ENCODE measurements at regions not wholly inside any gene's neighbourhood (a gene's known extent, or its start where the extent isn't known, plus 50 kb on each side); places are given as distances from the start of the nearest gene placed in this dataset.

DNA sequence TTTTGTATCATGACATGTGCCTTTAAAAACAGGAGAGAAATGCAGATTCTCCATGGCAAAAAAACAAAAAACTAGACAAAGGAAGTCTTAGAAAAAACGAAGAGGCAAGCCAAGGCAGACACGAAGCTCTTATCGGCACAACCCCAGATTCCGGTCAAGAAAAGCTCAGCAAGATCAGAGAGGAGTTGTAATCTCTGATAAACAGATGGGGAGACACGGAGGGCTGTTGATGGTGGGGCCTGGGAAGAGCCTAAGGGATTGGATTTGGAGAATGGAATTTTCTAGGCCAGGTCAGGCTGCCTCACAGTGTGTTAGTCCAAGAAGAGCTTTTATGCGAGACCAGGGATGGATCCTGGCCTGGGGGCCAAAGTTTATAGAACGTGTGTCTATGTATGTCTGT is 96.2 kb upstream of the AKT3 start:
- in situ Hi-C loops (cut with HindIII; ENCODE audit: low sequenced_read_pairs), result no loop called here
- no peak for DNase-seq (ENCODE audit: low spot score)

DNA sequence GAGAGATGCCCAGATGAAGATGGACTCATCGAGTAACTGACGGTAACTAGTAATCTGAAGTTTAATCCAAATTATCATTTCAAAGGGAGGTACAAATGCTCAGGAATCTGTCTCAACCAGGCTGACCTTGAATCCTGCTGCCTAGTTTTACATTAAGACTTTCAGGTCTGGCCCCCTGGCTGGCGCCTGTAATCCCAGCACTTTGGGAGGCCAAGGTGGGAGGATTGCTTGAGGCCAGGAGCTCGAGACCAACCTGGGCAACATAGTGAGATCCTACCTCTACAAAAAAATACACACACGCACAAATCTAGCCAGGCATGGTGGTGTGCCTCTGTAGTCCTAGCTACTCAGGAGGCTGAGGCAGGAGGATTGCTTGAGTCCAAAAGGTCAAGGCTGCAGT is 95.7 kb upstream of the AKT3 start:
- no peak for DNase-seq (ENCODE audit: low spot score)
- in situ Hi-C loops (cut with HindIII; ENCODE audit: low sequenced_read_pairs), result no loop called here

DNA sequence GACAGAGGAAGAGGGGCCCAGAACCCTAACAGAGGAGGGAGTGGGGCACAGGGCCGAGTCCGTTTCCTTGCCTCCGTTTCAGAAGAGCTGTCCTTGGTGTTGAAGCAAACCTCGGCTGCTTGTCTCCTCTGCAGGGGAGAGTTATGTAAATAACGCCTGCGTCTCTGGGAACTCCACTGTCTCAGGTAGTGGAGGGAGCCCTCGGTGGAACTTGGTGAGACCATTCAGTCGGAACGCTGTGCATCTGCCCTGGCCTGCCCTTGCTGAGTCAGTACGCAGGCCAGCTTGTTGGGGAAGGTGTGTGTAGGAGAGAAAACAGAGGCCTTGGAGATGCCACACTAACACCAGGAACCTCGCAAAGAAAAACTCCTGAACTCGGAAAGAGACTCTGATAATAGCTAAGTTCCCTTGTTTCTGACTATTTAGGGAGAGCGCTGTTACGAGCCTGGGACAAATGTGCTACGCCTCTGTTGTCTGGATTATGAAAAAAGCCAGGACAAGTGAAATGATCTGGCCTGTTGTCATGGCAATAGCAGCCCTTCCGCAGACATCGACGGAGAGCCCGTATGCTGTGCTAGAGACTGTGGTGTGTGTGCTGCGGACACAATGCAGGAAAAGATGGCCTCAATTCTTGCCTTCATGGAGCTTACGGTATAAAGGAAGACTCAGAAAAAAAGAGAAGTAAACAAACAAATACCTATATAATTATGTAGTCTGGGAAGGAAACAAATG is 94.6 kb upstream of the AKT3 start:
- no peak for DNase-seq (ENCODE audit: low spot score)

DNA sequence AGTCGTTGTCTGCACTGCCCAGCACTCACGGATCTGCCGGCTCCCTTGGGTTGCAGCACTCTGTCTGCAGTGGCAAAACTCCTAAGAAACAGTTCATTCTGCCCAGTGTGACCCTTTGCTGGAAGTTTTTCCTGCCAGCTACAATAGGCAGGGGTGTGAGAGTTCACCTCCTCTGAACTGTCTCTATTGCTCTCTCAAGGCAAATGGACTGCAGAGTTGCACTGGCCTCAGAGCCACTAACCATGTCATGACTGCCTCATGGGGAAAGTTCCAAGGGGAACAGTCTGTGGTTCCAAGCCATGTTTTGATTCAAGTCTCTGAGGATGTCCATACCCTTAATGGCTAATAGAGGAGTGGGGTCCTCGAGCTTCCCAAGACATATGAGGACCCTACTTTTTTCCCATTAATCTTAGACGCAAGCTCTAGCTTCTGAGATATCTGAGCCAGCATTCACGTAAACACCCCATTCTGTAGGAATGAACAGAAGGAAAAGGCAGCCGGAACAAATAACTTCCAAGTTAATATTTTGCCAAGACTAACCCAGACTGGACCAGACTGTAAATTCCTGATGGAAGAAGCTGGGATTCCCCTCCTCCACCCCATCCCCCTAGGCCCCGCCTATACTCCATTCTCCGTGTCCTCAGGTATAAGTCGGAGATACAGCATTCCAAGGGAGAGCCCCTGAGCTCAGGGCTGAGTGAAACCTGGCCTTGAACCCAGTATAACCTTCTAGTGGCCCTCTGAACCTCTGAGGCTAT is 93.8 kb upstream of the AKT3 start:
- in situ Hi-C loops (cut with HindIII; ENCODE audit: low sequenced_read_pairs), result no loop called here
- DNase-seq (ENCODE audit: low spot score), result no peak

More for the DNA sequence above, 94.6 kb upstream of the AKT3 start:
- in situ Hi-C loops (cut with HindIII; ENCODE audit: low sequenced_read_pairs), result no loop called here

DNA sequence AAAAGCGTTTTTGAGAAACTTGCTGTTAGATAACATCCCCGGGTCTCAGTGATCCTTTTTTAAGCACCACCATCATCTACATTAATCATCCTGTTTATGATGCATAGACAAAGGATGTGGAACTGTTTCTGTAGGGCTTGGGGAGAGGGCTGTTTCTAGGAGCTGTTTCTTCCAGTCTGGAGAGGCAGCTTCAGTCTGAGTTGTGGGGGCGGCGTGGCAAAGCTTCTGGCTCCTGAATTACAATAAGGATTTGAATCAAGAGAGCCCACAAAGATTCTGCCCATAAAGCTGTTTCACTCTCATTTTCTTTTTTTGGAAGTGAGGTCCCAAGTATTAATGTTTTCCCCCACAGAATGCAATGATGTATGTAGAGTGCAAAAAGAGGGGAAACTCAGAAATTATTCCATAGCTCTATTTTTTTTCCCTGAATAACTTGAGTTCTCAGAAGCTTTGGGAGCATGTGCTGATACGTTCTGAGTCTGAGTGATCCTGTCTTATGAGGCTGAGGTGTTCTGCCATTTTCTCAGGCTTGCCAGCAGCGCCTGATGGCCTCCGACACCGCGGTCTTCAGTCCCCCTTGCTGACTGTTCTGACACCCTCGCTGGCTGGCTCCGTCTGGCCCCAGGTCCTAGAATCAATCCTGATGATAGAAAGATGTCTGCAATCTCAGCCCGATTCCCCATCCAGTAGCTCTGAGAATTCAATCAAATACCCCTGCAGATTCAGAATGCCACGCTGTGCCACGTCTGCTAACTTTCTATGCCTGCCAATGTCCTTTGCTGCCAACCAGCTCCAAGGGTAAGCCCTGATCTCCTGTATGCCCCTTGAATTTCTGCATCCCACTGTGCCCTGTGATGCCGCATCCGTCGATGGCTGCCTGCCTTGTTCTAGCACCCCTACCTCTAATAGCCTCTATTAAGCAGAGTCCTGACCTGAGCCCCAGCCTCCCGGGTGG is 92.4 kb upstream of the AKT3 start:
- peak; percentile 58 for DNase-seq (ENCODE audit: low spot score)
- in situ Hi-C loops (cut with HindIII; ENCODE audit: low sequenced_read_pairs), result no loop called here

DNA sequence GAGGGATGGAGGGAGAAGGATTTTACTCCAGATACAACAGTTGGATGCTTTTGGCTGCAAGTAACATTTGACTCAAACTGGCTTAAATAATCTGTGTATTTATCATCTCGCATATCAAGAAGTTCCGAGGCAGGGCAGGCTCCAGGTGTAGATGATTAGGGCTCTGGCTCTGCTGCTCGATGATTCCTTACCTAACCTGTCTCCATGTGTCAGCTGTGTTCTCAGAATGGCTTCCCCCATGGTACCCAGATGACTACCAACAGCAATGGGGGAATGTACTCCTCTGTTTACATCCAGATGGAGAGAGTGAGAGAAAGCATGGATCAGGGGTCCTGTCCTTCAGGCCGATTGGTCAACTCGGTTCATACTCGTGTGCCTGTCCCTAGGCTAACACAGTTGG is 90.4 kb upstream of the AKT3 start:
- no peak for DNase-seq (ENCODE audit: low spot score)
- in situ Hi-C loops (cut with HindIII; ENCODE audit: low sequenced_read_pairs), result no loop called here

DNA sequence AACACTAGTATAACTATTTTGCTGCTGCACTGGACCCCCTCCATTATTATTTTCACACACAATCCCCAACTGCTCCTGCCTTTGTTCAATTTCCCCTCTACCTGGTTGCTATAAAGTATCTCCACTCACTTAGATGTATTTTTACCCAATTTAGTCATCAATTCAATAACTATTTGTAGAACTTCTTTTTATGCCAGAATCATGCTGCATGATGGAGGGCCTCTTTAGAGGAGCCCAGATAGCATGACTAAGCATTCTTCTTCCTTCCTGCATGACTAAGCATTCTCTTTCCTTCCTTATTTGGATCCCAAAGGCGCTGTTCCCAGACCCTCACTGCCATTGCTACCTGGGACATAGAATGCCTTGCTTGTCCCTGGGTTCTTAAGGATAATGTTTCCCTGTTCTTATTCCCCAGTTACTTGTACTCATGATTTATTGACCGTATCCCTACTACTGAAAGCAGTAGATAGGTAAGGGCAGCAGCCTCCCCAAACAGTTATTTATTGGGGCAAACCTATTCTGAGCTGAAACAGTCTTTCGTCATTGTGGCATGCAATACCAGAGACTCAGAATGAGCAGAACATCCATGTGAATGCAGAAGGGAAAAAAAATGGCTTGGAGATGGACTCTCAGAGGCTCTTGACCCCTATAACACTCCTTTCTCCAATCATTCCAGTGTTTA is 89.3 kb upstream of the AKT3 start:
- in situ Hi-C loops (cut with HindIII; ENCODE audit: low sequenced_read_pairs), result no loop called here
- no peak for DNase-seq (ENCODE audit: low spot score)

DNA sequence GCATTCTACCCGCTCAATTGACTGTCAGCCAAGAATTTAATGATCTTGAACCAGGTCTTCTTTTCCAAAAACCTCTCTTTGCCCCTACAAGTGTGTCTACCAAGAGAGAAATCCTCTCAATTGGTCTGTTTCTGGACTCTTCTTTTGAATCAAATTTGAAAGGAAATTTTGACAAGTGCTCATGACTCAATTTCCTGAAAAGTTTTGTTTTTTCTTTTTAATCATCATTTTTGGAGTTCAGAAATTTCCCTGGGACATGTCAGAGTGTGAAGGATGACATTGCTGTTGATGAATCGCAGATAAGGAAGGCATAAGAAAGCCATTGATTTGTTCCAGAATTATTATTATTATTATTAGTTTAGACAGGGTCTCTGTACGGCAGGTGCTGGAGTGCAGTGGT is 88.2 kb upstream of the AKT3 start:
- DNase-seq (ENCODE audit: low spot score), result no peak

DNA sequence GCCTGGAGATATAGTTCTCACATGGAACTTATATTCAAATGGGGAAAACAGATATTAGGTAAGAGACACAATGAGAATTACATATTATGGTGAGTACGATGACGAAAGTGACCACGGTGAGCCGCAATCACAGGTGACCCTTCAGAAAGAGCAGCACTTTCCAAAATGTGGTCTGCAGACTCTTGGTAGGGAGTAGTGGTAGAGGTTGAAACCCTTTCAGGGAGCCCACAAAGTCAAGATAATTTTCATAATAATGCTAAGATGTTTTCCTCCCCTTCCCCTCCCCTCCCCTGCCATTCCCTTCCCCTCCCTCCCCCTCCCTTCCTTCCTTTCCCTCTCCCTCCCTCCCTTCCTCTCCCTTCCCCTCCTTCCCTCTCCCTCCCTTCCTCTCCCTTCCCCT is 83.5 kb upstream of the AKT3 start:
- in situ Hi-C loops (cut with HindIII; ENCODE audit: low sequenced_read_pairs), result no loop called here
- DNase-seq (ENCODE audit: low spot score), result no peak

More for the DNA sequence above, 88.2 kb upstream of the AKT3 start:
- in situ Hi-C loops (cut with HindIII; ENCODE audit: low sequenced_read_pairs), result no loop called here

DNA sequence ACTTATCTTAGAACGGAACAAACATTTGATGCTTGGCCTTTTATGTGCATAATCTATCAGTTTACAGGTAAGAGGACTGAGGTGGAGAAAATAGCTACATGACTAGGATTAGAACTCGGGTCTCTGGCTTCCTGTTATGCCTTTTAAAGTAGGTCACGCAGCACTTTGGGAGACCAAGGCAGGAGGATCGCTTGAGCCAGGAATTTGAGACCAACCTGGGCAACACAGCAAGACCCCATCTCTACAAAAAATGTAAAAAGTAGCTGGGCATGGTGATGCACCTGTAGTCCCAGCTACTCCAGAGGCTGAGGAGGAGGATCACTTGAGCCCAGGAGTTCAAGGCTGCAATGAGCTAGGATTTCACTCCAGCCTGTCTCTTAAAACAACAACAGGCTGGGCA is 81.9 kb upstream of the AKT3 start:
- in situ Hi-C loops (cut with HindIII; ENCODE audit: low sequenced_read_pairs), result no loop called here
- no peak for DNase-seq (ENCODE audit: low spot score)

DNA sequence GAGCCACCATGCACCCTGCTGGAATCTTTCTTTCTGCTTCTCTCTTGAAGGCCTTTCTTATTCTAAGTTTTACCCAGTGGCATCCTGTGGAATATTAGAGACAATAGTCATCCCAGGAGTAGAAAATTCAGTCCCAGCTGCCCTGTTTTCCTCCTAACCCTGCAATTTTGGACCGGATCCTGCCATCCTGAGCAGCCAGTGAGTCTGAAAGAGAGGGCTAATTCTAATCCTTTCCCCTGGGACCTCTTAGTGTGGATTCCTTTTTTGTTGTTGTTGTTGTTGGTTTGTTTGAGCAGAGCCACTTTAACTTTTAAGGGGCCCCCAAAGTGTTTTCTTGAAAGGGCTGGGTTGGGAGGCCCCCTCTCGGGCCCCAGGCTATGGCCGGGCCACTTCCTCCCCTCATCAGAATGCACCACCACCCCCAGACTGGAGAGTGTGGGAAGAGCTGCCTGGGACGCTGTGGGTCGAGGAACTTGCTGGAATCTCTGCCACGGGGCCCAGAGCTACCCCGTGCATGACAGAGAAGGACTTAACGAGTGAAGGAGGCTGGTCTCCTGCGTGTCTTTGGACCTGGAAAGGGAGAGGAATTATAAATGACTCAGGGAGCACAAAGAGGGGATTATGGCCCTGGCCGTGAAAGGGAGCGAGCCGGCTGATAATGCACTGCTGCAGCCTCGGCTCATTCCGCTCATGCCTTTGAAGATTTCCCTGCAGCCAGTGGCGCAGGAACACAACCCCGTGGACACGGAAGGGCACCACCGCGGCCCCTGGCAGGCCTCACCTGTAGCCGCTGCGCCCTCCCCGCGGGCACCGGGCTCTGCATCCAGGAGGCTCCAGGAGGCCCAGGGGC is 81.0 kb upstream of the AKT3 start:
- in situ Hi-C loops (cut with HindIII; ENCODE audit: low sequenced_read_pairs), result no loop called here
- peak; percentile 7 for DNase-seq (ENCODE audit: low spot score)

DNA sequence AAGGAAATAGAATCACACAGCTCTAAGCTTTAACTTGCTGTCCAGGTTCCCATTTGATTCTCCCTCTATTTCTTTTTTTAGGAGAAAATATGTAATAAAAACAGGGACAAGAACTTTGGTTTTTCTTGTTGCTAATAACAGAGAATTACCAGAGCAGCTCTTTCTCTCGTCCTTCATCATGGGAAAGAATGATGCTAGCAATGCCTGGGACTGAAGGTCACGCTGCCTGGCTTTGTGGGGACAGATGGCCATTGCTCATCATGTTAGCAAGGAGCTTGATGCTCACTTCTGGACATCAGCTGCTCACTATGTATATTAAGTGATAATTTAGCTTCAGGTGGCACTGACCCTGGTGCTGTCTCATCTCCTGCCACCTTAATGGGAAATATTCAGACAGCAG is 77.3 kb upstream of the AKT3 start:
- in situ Hi-C loops (cut with HindIII; ENCODE audit: low sequenced_read_pairs), result no loop called here
- no peak for DNase-seq (ENCODE audit: low spot score)

DNA sequence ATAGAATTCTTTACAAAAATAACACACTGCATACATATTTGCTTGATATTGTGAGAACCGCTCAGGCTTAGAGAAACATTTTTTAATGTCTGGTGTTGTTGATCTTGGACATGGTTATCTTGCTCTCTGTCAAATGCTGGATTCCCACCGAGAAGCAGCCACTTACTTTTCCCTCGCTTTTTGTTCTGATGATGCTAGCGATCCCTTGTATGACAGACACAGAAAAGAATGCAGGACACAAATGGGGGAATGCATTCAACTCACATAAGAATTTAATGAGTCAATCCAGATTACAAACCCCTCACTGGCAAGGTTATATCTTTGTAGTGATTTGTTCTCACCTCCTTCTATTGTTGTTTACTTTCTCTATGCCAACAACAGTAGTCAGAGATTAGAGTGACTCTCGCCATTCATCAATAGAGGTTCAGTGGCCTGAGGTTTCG is 76.8 kb upstream of the AKT3 start:
- no peak for DNase-seq (ENCODE audit: low spot score)
- in situ Hi-C loops (cut with HindIII; ENCODE audit: low sequenced_read_pairs), result no loop called here

DNA sequence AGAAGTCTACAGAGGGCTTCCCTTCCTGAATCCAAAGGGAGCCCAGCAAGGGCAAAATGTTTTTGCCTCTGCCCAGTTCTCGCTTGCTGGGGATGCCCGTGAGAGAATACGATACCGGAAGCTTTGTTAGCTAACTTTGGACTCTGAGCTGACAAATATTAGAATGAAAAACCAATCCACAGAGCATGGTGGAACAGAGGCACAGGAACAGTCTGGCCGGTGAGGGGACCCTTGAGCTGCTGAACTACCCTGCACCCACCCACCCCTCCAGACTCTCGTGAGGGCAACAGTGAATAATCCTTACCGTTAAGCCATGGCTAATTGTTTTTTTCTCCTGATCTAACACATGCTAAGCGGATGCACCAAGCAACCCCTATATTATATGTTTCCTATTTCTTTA is 76.3 kb upstream of the AKT3 start:
- no peak for DNase-seq (ENCODE audit: low spot score)
- in situ Hi-C loops (cut with HindIII; ENCODE audit: low sequenced_read_pairs), result no loop called here

DNA sequence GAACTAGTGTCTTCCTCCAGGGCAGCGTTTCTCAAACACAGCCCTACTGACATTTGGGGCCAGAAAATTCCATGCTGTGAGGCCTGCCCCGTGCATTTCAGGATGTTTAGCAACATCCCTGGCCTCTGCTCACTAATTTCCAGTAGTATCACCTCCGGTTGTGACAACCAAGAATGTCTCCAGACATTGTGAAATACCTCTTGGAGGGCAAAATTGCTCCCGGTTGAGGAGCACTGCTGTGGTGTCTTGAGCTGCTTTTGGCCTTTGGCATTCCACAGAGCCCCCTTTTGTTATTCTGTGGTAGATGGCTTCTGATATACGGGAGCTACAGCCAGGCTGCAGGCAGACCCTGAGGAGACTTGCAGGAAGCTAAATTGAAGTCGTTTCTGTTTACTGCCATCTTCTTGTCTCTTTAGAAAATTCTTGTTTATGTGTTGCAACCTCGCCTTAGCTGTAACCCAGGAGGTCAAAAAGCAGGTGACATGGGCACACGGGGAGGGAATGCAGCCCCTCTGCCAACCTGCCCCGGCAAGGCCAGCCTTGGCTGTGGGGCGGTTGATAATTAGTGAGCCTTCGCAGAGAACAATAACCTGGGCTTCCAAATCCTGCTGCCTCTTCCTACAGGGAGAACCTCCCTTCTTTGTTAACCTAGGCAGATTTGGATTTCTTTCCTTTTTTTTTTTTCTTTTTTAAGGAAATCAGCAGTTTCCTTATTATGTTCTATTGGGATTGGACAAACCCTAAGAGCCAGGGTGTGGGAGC is 74.7 kb upstream of the AKT3 start:
- in situ Hi-C loops (cut with HindIII; ENCODE audit: low sequenced_read_pairs), result no loop called here
- DNase-seq (ENCODE audit: low spot score), result no peak

DNA sequence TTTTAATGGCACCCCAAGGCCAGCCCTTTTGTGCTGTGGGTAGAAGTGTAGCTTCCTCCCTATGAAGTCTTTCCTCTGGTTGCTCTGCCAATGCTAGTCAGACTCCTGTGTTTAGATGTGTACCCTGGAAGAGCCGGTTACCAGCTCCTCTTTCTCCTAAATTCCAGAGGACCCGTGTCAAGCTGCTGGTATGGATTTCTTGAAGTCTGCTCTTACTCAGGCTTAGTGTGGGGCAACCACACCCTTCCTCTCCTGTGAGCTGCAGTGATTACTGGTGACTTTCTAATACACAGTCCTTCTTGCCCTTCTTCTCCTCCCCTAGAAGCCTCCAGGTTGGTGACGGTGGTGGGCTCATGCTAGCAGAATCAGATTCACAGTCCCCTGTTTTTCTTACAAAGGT is 74.1 kb upstream of the AKT3 start:
- in situ Hi-C loops (cut with HindIII; ENCODE audit: low sequenced_read_pairs), result no loop called here

DNA sequence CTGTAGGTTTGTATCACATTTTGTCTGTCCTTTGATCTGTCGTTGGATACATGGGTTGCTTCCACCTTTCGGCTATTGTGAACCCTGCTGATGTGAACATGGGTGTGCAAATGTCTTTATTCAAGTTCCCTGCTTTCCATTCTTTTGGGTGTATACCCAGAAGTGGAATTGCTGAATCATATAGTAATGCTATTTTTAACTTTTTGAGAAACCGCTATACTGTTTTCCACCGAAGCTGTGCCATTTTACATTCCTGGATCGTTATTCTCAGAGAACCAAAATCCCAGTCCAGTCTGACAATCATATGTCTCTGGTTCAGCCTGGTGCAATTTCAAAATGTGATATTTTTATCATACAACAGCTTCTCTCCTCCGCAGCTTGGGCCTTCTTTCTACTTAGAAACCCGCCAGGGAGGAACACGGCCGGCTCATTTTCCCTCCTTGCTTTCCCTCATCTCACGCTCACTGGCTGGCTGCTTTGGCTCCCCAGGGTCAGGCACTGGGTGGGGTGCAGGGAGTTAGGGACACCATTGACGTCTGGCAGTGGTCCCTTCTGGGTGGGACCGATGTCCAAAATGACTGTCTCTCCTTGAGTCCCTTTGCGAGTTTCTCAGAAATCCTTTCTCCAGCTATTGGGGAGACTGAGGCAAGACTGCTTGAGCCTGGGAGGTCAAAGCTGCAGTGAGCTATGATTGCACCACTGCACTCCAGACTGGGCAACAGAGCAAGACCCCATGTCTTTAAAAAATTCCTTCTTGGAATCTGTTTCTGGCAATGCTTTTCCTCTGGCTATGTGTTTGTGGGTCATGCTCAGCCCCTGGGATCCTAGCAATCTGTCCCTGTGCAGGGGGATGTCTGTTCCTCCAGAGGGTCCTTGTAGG is 73.5 kb upstream of the AKT3 start:
- in situ Hi-C loops (cut with HindIII; ENCODE audit: low sequenced_read_pairs), result no loop called here

More for the DNA sequence above, 74.1 kb upstream of the AKT3 start:
- no peak for DNase-seq (ENCODE audit: low spot score)

More for the DNA sequence above, 73.5 kb upstream of the AKT3 start:
- DNase-seq (ENCODE audit: low spot score), result no peak
